ENCODE measurements at regions not wholly inside any gene's neighbourhood (a gene's known extent, or its start where the extent isn't known, plus 50 kb on each side); places are given as distances from the start of the nearest gene placed in this dataset.

- no peak for TF ChIP-seq CTCF (IDR thresholded peaks at IDR 0.05; ENCODE audit: control extremely low read depth, extremely low read depth)
- H3K36me3 ChIP-seq (ENCODE audit: control insufficient read depth in 4 of 4, insufficient read depth in 4 of 4, low read length in 4 of 4), result no peaks in the 10 kb centered on the region
- H3K4me3 ChIP-seq, result no peak overlapping the region
- peak in 1 of 3 donors; percentile 13 for DNase-seq
- no peak overlapping the region for H3K9ac ChIP-seq (ENCODE audit: insufficient read depth in 1 of 2, low read length in 2 of 2)
- no peaks in the 10 kb centered on the region for H3K27me3 ChIP-seq (ENCODE audit: control insufficient read depth in 3 of 3, insufficient read depth in 3 of 3, low read length in 2 of 3)
- H3K27ac ChIP-seq (ENCODE audit: low read depth in 1 of 2, low read length in 1 of 2), result no peak overlapping the region
- peaks cover 0 to under 1% (median 0%) of the 10 kb centered on the region in 5 donors for H3K4me1 ChIP-seq (ENCODE audit: control insufficient read depth in 5 of 5, insufficient read depth in 5 of 5, low read length in 5 of 5)
- ATAC-seq (ENCODE audit: insufficient read depth, low FRiP score), result no peak
- WGBS, 2 donors, result 54 to 67% methylated on average over 2 of the region's 2 CpGs
- H3K9me3 ChIP-seq (ENCODE audit: control insufficient read depth in 4 of 4, insufficient read depth in 3 of 4, low read length in 3 of 4), result peaks cover 0 to 7% (median 0%) of the 10 kb centered on the region in 4 donors
These were observed 231.9 kb downstream of the CD83 start for GRCh38 chr6:14349507-14349906.

GRCh38 chr6:14350210-14350609 lies 232.6 kb downstream of the CD83 start:
- no peak overlapping the region for H3K4me3 ChIP-seq
- no peak for ATAC-seq (ENCODE audit: insufficient read depth, low FRiP score)

GRCh38 chr6:14353281-14353680 lies 235.7 kb downstream of the CD83 start:
- 71 to 83% methylated on average over 3 of the region's 3 CpGs for WGBS, 2 donors
- ATAC-seq (ENCODE audit: insufficient read depth, low FRiP score) (no peak), DNase-seq (no peak)
- Histone ChIP-seq H3K36me3 (ENCODE audit: control insufficient read depth in 4 of 4, insufficient read depth in 4 of 4, low read length in 4 of 4) (no peaks in the 10 kb centered on the region), H3K9ac (ENCODE audit: insufficient read depth in 1 of 2, low read length in 2 of 2) (no peak overlapping the region), H3K27me3 (ENCODE audit: control insufficient read depth in 3 of 3, insufficient read depth in 3 of 3, low read length in 2 of 3) (no peaks in the 10 kb centered on the region), H3K4me3 (no peak overlapping the region), H3K4me1 (ENCODE audit: control insufficient read depth in 5 of 5, insufficient read depth in 5 of 5, low read length in 5 of 5) (peaks cover 0 to 7% (median 0%) of the 10 kb centered on the region in 5 donors), H3K9me3 (ENCODE audit: control insufficient read depth in 4 of 4, insufficient read depth in 3 of 4, low read length in 3 of 4) (peaks cover 0 to 7% (median 0%) of the 10 kb centered on the region in 4 donors), H3K27ac (ENCODE audit: low read depth in 1 of 2, low read length in 1 of 2) (no peak overlapping the region)
- no peak for TF ChIP-seq CTCF (IDR thresholded peaks at IDR 0.05; ENCODE audit: control extremely low read depth, extremely low read depth)

More at GRCh38 chr6:14350210-14350609, 232.6 kb downstream of the CD83 start:
- Histone ChIP-seq H3K27me3 (ENCODE audit: control insufficient read depth in 3 of 3, insufficient read depth in 3 of 3, low read length in 2 of 3) (no peaks in the 10 kb centered on the region), H3K36me3 (ENCODE audit: control insufficient read depth in 4 of 4, insufficient read depth in 4 of 4, low read length in 4 of 4) (no peaks in the 10 kb centered on the region), H3K4me1 (ENCODE audit: control insufficient read depth in 5 of 5, insufficient read depth in 5 of 5, low read length in 5 of 5) (peaks cover 0 to 7% (median 0%) of the 10 kb centered on the region in 5 donors), H3K27ac (ENCODE audit: low read depth in 1 of 2, low read length in 1 of 2) (no peak overlapping the region), H3K9ac (ENCODE audit: insufficient read depth in 1 of 2, low read length in 2 of 2) (no peak overlapping the region), H3K9me3 (ENCODE audit: control insufficient read depth in 4 of 4, insufficient read depth in 3 of 4, low read length in 3 of 4) (peaks cover 0 to 7% (median 0%) of the 10 kb centered on the region in 4 donors)
- DNase-seq, result no peak
- WGBS, 2 donors, result 91 to 92% methylated on average over 6 of the region's 6 CpGs
- no peak for TF ChIP-seq CTCF (IDR thresholded peaks at IDR 0.05; ENCODE audit: control extremely low read depth, extremely low read depth)

- H3K4me1 ChIP-seq (ENCODE audit: control insufficient read depth in 5 of 5, insufficient read depth in 5 of 5, low read length in 5 of 5), result peaks cover 0 to 7% (median 0%) of the 10 kb centered on the region in 5 donors
- H3K4me3 ChIP-seq, result no peak overlapping the region
- no peaks in the 10 kb centered on the region for H3K36me3 ChIP-seq (ENCODE audit: control insufficient read depth in 4 of 4, insufficient read depth in 4 of 4, low read length in 4 of 4)
- no peak overlapping the region for H3K9ac ChIP-seq (ENCODE audit: insufficient read depth in 1 of 2, low read length in 2 of 2)
- WGBS, 2 donors, result 72 to 89% methylated on average over 2 of the region's 2 CpGs
- H3K27me3 ChIP-seq (ENCODE audit: control insufficient read depth in 3 of 3, insufficient read depth in 3 of 3, low read length in 2 of 3), result no peaks in the 10 kb centered on the region
- peaks cover 0 to 3% (median 0%) of the 10 kb centered on the region in 4 donors for H3K9me3 ChIP-seq (ENCODE audit: control insufficient read depth in 4 of 4, insufficient read depth in 3 of 4, low read length in 3 of 4)
- DNase-seq (no peak), ATAC-seq (ENCODE audit: insufficient read depth, low FRiP score) (no peak)
- TF ChIP-seq CTCF (IDR thresholded peaks at IDR 0.05; ENCODE audit: control extremely low read depth, extremely low read depth), result no peak
- H3K27ac ChIP-seq (ENCODE audit: low read depth in 1 of 2, low read length in 1 of 2), result no peak overlapping the region
These were observed 236.2 kb downstream of the CD83 start for GRCh38 chr6:14353798-14354197.
